ENCODE measurements at regions not wholly inside any gene's neighbourhood (a gene's known extent, or its start where the extent isn't known, plus 50 kb on each side); places are given as distances from the start of the nearest gene placed in this dataset.

DNA sequence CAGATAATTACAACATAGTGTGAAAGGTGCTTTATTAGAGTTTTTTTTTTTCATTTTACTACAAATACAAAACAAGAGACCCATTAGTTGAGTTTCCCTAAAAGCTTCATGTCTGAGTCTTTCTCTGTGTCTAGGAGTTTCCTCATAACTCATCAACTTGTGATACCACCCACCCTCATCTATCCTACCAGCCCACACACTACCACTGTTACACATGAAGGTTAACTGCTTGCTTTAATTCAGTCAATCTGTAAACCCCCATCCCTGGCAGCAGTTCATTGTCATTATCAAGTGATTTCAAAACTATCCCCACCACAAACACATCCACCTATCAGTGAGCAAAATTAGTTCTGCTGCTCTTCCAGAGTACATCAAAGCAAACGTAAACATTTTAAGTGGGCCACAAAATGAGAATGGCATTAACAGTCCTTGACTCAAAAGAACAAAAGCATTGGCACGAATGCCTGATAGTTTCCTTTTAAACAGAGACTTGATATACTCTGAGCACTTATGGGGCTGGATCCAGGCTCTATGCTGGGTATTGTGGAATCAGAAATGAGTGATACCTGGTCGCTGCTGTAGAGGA is 331.6 kb upstream of the FAM241A start:
- Histone ChIP-seq H3K27me3 (replicated peaks) (no peaks in the 10 kb centered on the region), H3K36me3 (replicated peaks) (no peaks in the 10 kb centered on the region), H3K27ac (no peak overlapping the region), H3K4me3 (ENCODE audit: low read depth, low read length) (no peak overlapping the region)
- in situ Hi-C loops (cut with HindIII; ENCODE audit: low pct_ligation_motif_present, low sequenced_read_pairs), result no loop called here
- no peak for DNase-seq
- TF ChIP-seq, protein P1, sequence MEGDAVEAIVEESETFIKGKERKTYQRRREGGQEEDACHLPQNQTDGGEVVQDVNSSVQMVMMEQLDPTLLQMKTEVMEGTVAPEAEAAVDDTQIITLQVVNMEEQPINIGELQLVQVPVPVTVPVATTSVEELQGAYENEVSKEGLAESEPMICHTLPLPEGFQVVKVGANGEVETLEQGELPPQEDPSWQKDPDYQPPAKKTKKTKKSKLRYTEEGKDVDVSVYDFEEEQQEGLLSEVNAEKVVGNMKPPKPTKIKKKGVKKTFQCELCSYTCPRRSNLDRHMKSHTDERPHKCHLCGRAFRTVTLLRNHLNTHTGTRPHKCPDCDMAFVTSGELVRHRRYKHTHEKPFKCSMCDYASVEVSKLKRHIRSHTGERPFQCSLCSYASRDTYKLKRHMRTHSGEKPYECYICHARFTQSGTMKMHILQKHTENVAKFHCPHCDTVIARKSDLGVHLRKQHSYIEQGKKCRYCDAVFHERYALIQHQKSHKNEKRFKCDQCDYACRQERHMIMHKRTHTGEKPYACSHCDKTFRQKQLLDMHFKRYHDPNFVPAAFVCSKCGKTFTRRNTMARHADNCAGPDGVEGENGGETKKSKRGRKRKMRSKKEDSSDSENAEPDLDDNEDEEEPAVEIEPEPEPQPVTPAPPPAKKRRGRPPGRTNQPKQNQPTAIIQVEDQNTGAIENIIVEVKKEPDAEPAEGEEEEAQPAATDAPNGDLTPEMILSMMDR (IDR thresholded peaks at IDR 0.05; ENCODE audit: low read depth, low read length, missing control alignments), result no peak

DNA sequence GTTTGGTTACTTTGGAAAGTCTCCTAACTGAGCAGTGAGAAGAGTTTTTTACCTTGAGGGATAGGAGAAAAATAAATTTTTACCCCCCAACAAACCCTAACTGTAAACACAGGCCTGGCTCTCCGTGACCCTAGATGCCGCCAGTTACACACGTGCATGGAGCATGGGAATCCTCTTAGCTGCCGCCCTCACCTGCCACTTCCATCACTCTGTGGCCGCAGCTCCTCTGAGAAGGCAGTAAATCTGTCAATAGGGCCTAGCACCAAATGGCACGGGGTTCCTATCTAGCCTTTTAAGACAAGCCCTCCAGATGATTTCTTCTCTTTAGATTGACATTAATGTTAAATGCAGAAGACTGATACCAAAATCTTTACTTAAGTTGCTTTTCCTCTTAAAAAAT is 330.3 kb upstream of the FAM241A start:
- no peaks in the 10 kb centered on the region for H3K36me3 ChIP-seq (replicated peaks)
- DNase-seq, result no peak
- in situ Hi-C loops (cut with HindIII; ENCODE audit: low pct_ligation_motif_present, low sequenced_read_pairs), result no loop called here
- no peak overlapping the region for H3K4me3 ChIP-seq (ENCODE audit: low read depth, low read length)
- H3K27ac ChIP-seq, result no peak overlapping the region
- H3K27me3 ChIP-seq (replicated peaks), result no peaks in the 10 kb centered on the region
- TF ChIP-seq, protein P1 (IDR thresholded peaks at IDR 0.05; ENCODE audit: low read depth, low read length, missing control alignments), result no peak

DNA sequence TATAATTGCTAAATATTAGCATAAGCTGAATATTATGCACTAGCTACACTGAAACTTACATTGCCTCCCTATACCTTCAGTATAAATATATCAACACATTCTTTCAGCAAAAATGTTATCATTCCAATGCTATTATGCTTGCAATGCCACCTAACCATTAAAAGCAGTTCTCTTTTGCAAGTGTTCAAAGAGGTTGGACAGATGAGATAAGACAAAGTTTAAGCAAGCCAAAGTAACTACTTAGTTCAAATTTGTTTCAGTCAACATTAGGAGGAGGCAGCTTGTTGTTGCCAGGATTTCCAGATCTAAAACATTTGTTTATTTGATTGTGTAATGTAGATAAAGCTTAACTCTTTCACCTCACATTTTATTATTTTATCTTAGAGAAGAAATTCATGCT is 323.9 kb upstream of the FAM241A start:
- TF ChIP-seq, protein P1 (IDR thresholded peaks at IDR 0.05; ENCODE audit: low read depth, low read length, missing control alignments), result no peak
- H3K36me3 ChIP-seq (replicated peaks), result no peaks in the 10 kb centered on the region
- no peak for DNase-seq
- in situ Hi-C loops (cut with HindIII; ENCODE audit: low pct_ligation_motif_present, low sequenced_read_pairs), result no loop called here
- no peaks in the 10 kb centered on the region for H3K27me3 ChIP-seq (replicated peaks)
- no peak overlapping the region for H3K27ac ChIP-seq
- no peak overlapping the region for H3K4me3 ChIP-seq (ENCODE audit: low read depth, low read length)

DNA sequence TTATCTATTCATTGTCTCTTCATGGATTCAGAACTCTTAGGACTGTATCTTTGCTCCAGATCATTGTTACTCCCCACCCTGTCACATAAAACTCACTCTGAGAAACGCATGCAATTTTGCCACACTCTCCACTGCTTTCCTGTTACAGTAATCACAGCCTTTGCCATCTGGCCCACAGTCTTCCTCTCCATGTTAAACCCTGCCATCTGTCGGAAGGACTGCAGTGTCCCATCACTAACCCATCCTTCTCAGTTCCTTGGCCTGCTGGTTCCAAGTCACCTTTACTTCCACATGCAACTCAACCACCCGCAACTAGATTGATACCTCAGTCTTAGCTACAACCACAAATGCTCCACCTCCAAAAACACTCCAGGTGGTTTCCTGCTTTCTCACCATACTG is 308.7 kb upstream of the FAM241A start:
- in situ Hi-C loops (cut with HindIII; ENCODE audit: low pct_ligation_motif_present, low sequenced_read_pairs), result no loop called here
- Histone ChIP-seq H3K27ac (no peak overlapping the region), H3K27me3 (replicated peaks) (no peaks in the 10 kb centered on the region), H3K36me3 (replicated peaks) (no peaks in the 10 kb centered on the region), H3K4me3 (ENCODE audit: low read depth, low read length) (no peak overlapping the region)
- no peak for DNase-seq
- TF ChIP-seq, protein P1 (IDR thresholded peaks at IDR 0.05; ENCODE audit: low read depth, low read length, missing control alignments), result no peak

DNA sequence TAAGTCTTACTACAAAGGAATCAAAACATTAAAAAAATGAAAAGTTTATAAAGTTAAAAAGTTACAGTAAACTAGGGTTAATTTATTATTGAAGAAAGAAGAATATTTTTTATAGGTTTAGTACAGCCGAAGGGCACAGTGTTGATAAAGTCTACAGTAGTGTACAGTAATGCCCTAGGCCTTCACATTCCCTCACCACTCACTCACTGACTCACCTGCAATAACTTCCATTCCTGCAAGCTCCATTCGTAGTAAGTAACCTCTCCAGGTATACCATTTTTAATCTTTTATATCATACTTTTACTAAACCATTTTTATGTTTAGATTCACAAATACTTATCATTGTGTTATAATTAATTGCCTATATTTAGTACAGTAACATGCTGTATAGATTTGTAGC is 307.5 kb upstream of the FAM241A start:
- Histone ChIP-seq H3K27me3 (replicated peaks) (no peaks in the 10 kb centered on the region), H3K4me3 (ENCODE audit: low read depth, low read length) (no peak overlapping the region), H3K27ac (no peak overlapping the region), H3K36me3 (replicated peaks) (no peaks in the 10 kb centered on the region)
- in situ Hi-C loops (cut with HindIII; ENCODE audit: low pct_ligation_motif_present, low sequenced_read_pairs), result no loop called here
- DNase-seq, result no peak
- TF ChIP-seq, protein P1 (IDR thresholded peaks at IDR 0.05; ENCODE audit: low read depth, low read length, missing control alignments), result no peak

DNA sequence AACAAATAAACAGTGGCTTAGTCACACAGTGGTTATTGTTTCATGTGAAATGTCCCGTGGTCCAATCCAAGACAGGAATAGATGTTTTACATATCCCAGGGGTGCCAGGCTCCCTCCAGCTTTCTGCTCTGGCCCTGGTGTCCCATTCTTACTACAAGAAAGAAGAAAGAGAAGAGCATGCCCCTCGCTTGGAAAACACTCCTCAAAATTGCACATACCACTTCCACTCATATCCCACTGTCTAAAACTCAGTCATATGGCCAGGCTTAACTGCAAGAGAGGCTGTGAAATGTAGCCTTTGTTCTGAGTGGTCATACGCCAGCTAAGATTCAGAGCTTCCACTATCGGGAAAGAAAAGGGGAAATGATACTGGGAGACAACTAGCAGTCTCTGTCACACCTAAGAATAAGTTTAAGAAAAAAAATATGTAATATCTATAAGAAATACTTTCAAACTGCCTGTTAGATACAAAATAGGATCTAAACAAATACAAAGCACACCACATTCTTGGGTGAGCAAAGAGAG is 306.8 kb upstream of the FAM241A start:
- TF ChIP-seq, protein P1 (IDR thresholded peaks at IDR 0.05; ENCODE audit: low read depth, low read length, missing control alignments), result no peak
- in situ Hi-C loops (cut with HindIII; ENCODE audit: low pct_ligation_motif_present, low sequenced_read_pairs), result no loop called here
- H3K27ac ChIP-seq, result no peak overlapping the region
- H3K36me3 ChIP-seq (replicated peaks), result no peaks in the 10 kb centered on the region
- H3K4me3 ChIP-seq (ENCODE audit: low read depth, low read length), result no peak overlapping the region
- no peaks in the 10 kb centered on the region for H3K27me3 ChIP-seq (replicated peaks)
- no peak for DNase-seq

Measured in brain microvascular endothelial cell (primary cell).